DMS153 (cell line): ENCODE measurements at regions not wholly inside any gene's neighbourhood (a gene's known extent, or its start where the extent isn't known, plus 50 kb on each side); places are given as distances from the start of the nearest gene placed in this dataset.

Experiments
- DNase-seq: peaks from one replicate; lab custom pipeline; 2025; lab: John Stamatoyannopoulos, UW

DNA sequence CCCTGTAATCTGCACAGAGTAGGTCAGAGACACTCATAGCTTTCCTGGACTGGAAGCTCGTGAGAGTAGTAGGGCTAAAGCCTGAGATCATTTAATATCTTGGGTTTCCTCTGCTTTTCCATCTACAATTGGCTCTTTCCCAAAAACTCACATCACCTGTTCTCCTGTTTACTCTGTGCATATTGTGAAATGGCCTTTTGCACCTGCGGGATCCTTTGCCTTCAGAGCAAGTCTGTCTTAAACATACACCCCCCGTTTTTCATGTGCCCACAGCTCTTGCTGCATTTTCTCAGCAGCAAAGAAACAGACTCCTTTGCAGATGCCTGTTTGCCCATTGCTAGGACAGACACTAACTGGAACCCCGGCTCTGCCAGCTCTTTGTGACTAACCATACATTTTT, 608.3 kb upstream of the PCDH10 start:
- peak; percentile 86 for DNase-seq

DNA sequence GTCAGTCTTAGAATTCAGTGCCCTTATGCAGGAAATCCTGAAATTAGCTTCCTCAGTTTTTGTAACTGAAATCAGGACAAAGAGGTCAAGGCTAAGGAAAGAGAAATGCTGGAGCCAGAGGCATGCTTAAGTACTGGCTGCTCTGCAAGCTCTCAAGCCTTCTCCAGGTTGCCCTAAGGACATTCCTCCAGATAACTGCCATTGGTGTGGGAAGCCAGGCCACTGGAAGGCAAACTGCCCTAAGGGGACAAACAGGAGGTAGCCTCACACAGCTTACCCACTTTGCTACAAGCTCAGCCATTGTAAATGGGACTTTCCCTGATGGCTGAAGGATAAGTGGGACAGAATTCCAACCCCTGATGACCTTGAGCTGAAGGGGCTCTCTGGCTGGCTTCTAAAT, 606.9 kb upstream of the PCDH10 start:
- no peak for DNase-seq

DNA sequence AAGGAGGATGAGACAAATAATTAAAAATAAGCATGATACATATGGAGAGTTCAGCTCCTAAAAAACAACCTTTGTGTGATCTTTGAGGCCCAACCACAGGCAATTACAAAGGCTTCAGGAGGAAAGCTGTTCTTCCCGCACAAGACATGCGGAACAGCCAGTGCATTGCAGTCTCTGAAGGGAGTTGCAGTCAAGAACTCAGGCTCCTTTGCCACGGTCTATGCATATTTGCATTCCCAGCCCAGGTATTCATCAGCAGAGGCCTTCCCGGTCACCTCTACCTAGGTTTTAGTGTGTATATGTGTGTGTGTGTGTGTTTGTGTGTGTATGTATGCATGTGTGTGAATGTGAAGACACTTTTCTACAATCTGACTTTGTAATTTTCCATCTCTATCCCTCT, 600.6 kb upstream of the PCDH10 start:
- no peak for DNase-seq

DNA sequence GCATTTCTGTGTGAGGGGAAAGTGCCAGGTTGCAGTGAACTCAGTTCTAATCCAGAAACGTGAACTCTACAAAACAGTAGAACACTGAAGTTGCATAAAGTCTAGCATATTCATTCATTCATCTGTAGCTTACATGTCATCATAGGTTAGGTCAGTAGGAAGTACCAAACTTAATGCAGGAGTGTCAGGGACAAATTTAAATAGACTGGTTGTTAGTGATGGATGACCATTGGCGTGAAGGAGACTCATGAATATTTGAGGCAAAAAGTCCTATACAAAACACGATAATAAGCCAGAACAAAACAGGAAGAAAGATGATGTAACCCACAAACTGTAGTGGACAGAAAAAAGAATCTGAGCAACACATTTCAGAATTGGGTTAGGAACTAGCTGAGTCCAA, 592.8 kb upstream of the PCDH10 start:
- no peak for DNase-seq

DNA sequence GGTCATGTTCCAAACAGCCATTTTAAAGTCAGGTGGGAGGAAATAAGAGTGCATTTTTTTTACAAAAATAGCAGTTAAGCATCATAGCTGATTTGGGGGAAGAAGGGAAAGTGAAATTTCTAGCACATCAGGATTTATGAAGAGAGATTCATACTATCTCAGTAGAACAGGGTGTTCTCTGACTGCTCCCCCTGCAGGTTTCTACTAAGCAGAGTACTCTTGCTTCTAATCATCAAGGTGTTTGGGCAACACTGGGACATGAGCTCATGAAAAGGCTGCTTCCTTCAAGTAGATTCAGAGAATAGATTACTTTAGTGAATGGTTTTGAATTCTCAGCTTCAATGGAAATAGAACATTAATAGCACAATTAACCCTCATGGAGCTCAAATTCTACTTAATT, 591.4 kb upstream of the PCDH10 start:
- DNase-seq, result no peak

- DNase-seq, result no peak
Observed at GRCh38 chr4:132564920-132565319, 584.2 kb upstream of the PCDH10 start.

- DNase-seq, result no peak
Observed at GRCh38 chr4:132565542-132565941, 583.6 kb upstream of the PCDH10 start.

DNA sequence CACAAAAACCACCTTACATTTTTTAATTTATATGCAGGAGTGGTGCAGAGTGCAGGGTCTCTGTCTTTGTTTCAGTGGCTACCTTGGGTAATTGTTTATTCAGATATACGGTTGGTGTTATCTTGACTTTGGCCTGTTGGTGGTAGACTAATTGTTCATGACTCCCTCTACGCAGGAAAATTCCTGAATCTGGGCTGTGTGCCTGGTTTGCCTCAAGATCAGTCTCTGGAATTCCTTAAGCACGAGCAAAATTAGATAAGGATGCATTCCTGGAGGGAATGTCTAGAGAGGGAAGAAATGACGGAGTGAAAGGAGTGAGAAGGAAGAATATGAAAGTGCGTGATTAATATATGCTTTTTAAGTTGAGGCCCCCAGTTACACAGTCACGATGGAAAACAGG, 576.9 kb upstream of the PCDH10 start:
- DNase-seq, result no peak

GRCh38 chr4:132587626-132588025, 561.5 kb upstream of the PCDH10 start:
- DNase-seq, result no peak

GRCh38 chr4:132592340-132592739, 556.8 kb upstream of the PCDH10 start:
- no peak for DNase-seq

GRCh38 chr4:132592850-132593249, 556.2 kb upstream of the PCDH10 start:
- DNase-seq, result no peak

DNA sequence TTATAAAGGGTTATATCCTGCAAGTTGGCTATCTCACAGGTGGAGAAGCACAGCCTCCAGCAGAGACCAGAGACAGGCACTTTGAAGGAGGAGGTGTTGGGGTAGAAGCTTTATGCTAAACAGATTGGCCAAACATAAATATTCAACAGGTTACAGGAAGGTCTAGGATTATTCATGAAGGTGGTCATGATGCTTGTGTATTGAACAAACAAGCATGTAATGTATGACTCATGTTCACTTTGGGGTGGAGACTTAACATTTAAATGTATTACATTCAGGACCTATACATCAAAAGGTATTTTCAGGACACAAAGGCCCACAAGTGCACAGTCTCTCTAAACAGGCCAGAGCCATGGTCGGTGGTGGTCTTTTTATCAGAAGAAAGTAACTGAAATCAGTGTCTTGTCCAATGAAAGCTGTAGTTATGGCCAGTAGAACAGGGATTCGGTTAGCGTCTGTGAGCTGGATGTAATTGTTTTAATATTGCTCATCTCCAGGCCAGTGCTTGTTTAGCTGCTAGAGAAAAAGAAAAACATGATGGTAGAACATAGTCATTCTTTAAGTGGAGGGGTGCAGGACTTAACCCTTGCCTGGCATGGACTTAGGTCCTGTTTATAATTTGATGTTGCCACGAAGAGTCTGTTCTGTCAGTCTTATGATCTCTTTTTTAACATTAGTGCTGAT, 555.2 kb upstream of the PCDH10 start:
- DNase-seq, result no peak

- DNase-seq, result no peak
Observed at GRCh38 chr4:132596186-132596585, 552.9 kb upstream of the PCDH10 start.

DNA sequence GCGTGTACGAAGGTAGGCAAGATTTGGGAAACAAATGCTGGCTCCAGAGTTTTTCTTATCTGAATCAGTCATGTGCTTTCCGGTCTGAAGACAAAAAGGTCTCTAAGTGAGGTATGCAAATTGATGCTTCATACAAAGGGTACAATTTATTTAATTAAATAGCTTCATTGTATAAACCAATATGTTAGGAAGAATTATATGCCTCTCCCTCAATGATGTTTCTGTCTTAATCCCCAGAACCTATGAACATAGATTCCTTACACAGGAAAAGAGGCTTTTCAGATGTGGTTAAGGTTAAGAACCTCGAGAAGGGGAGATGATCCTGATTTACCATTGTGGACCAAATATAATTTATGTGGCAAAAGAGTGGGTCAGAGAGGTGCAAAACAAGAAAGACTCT, 543.5 kb upstream of the PCDH10 start:
- no peak for DNase-seq

GRCh38 chr4:132614682-132615081, 534.4 kb upstream of the PCDH10 start:
- no peak for DNase-seq

GRCh38 chr4:132619968-132620367, 529.1 kb upstream of the PCDH10 start:
- DNase-seq, result no peak

DNA sequence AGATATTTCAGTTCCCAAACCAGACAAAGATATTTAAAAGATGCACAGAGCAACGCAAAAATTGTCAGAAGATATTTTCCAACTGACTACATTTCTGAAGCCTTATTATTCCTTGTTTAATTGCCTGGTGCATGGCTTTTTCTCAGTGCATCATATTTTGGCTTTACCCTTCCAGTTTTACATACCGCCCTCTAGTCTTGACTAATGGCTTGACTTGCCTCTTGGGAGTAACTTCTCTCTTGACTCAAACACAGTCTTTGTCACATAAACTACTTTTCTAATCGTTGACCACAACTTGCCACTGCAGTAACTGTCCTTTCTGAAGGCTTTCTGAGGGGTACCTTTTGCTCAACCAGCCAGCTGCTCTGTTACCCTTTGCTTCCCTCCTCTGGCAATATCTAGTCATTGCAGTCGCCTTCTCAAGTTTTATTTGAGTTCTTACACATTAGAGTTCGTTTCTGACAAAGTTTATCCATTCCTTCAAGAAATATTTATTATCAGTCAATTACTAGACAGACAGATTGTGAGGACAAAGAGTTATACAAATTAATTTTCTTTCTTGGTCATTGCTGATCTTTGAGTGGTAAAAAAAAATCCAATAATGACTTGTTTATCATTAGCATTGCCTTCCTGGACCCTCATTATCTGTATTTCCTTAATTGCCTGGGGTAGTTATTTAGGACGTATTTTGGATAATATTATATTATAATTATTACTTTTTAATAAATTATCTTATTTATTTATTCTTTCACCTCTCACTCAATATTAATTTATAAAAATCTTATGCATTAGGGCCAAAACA, 506.9 kb upstream of the PCDH10 start:
- DNase-seq, result peak; percentile 37

GRCh38 chr4:132646186-132646585, 502.9 kb upstream of the PCDH10 start:
- DNase-seq, result no peak

GRCh38 chr4:132651196-132651595, 497.9 kb upstream of the PCDH10 start:
- DNase-seq, result no peak

GRCh38 chr4:132660181-132660580, 488.9 kb upstream of the PCDH10 start:
- DNase-seq, result no peak

DNA sequence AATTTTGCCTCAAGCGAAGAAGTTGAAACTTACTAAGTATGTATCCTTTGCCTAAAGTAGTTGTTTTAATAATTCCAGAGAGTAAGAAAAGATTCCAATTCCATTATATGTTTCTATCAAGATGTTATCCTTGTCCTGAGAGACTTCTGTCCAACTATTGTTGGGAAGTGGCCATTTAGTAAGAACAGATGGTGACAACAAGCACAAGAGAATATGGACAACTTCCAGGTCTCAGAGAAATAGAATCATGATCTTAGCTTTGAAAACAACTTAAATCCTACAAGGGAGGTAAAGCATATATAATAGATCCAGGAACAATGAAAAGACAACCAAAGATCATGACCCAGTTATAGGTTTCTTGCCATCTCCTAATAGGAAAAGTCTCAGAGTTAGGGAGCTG, 486.6 kb upstream of the PCDH10 start:
- DNase-seq, result no peak

DNA sequence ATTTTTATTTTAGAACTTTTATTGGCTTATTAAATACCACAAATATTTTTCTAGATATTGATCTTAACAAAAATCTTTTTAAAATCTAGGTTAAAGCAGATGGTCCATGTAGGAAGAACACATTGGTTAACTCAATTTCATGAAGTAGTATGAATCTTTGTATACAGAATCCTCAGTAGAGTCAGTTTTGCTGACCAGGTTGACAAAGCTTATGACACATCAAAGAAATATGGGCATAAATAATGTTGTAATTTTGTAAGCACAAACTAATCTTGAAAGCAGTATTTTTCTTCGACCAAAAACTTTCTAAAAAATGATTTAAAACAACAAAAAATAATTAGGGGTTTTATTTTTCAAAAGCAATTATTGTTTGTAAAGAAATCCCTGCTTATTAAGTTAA, 479.3 kb upstream of the PCDH10 start:
- no peak for DNase-seq

- no peak for DNase-seq
Observed at GRCh38 chr4:132670557-132670956, 478.5 kb upstream of the PCDH10 start.

DNA sequence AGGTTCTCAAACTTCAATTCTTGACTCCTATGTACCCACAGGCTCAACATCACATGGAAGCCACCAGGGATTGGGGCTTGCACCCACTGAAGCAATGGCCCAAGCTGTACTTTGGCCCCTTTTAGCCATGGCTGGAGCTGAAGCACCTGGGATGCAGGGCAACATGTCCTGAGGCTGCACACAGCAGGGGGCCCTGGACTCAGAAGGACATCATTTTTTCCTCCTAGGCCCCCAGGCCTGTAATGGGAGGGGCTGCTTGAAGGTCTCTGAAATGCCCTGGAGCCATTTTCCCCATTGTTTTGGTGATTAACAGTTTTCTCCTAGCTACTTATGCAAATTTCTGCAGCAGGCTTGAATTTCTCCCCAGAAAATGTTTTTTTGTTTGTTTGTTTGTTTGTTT, 465.1 kb upstream of the PCDH10 start:
- DNase-seq, result no peak
